Activated CD8-positive, alpha-beta memory T cell treated with anti-CD3 and anti-CD28 coated beads, Interleukin-2, amount 50 U/mL, for 24 hours (primary cell): ENCODE measurements at regions not wholly inside any gene's neighbourhood (a gene's known extent, or its start where the extent isn't known, plus 50 kb on each side); places are given as distances from the start of the nearest gene placed in this dataset.
"Not testable (repeated sequence)": the region's sequence is repeated elsewhere in the genome, so short reads cannot be mapped to it uniquely, and the experiment has no call there.

Source experiments
- DNase-seq: peaks from one replicate; pipeline ENCODE4 v3.0.0-alpha.2; 2020; ENCODE audit errors: extremely low read depth

- DNase-seq, result no peak
Measured at GRCh38 chr13:33550885-33551284, 265.3 kb upstream of the STARD13 start.

GRCh38 chr13:33554919-33555791, 262.8 kb upstream of the RFC3 start:
- no peak for DNase-seq

- DNase-seq, result no peak
Measured at GRCh38 chr13:33556828-33557227, 261.1 kb upstream of the RFC3 start.

GRCh38 chr13:33560726-33561125, 257.2 kb upstream of the RFC3 start:
- DNase-seq, result no peak

GRCh38 chr13:33561627-33562026, 256.3 kb upstream of the RFC3 start:
- no peak for DNase-seq

- DNase-seq, result no peak
Measured at GRCh38 chr13:33571618-33572017, 246.3 kb upstream of the RFC3 start.

GRCh38 chr13:33572322-33572721, 245.6 kb upstream of the RFC3 start:
- not testable (repeated sequence) for DNase-seq

- no peak for DNase-seq
Measured at GRCh38 chr13:33575378-33575777, 242.6 kb upstream of the RFC3 start.

- no peak for DNase-seq
Measured at GRCh38 chr13:33577007-33577406, 240.9 kb upstream of the RFC3 start.

- no peak for DNase-seq
Measured at GRCh38 chr13:33578786-33579185, 239.2 kb upstream of the RFC3 start.

- DNase-seq, result no peak
Measured at GRCh38 chr13:33582121-33582520, 235.8 kb upstream of the RFC3 start.

GRCh38 chr13:33583398-33583797, 234.6 kb upstream of the RFC3 start:
- no peak for DNase-seq

- DNase-seq, result no peak
Measured at GRCh38 chr13:33590936-33591335, 227.0 kb upstream of the RFC3 start.

- DNase-seq, result no peak
Measured at GRCh38 chr13:33606692-33607091, 211.3 kb upstream of the RFC3 start.

GRCh38 chr13:33610438-33611120, 207.4 kb upstream of the RFC3 start:
- DNase-seq, result peak; percentile 12

- DNase-seq, result no peak
Measured at GRCh38 chr13:33611121-33611805, 206.7 kb upstream of the RFC3 start.

- DNase-seq, result no peak
Measured at GRCh38 chr13:33612641-33613638, 205.0 kb upstream of the RFC3 start.

- DNase-seq, result no peak
Measured at GRCh38 chr13:33615436-33615835, 202.5 kb upstream of the RFC3 start.

GRCh38 chr13:33616130-33616529, 201.8 kb upstream of the RFC3 start:
- DNase-seq, result no peak

GRCh38 chr13:33617055-33617454, 200.9 kb upstream of the RFC3 start:
- DNase-seq, result no peak

- DNase-seq, result no peak
Measured at GRCh38 chr13:33624253-33624652, 193.7 kb upstream of the RFC3 start.
